ENCODE measurements at regions not wholly inside any gene's neighbourhood (a gene's known extent, or its start where the extent isn't known, plus 50 kb on each side); places are given as distances from the start of the nearest gene placed in this dataset.
A peak's percentile ranks its signal among the peaks of the same experiment; 100 is the strongest.
"Not testable (repeated sequence)": the region's sequence is repeated elsewhere in the genome, so short reads cannot be mapped to it uniquely, and the experiment has no call there.

GRCh38 chr3:140794507-140794906 lies 116.6 kb downstream of the TRIM42 start:
- Histone ChIP-seq H3K27me3 (ENCODE audit: insufficient read depth, low read length, poor library complexity) (no peaks in the 10 kb centered on the region), H3K4me3 (ENCODE audit: low read depth in 1 of 2, low read length in 2 of 2) (no peak overlapping the region), H3K4me1 (ENCODE audit: insufficient read depth, low read length) (no peaks in the 10 kb centered on the region), H3K27ac (ENCODE audit: low read length) (no peak overlapping the region), H4K20me1 (ENCODE audit: insufficient read depth, low read length) (no peaks in the 10 kb centered on the region), H3K9ac (ENCODE audit: low read depth, low read length) (no peak overlapping the region), H3K9me3 (ENCODE audit: insufficient read depth, low read length, severe bottlenecking) (peaks cover 6% of the 10 kb centered on the region), H2AFZ (ENCODE audit: low read depth, low read length) (no peak overlapping the region), H3K79me2 (ENCODE audit: insufficient read depth, low read length) (no peaks in the 10 kb centered on the region), H3K4me2 (ENCODE audit: insufficient read depth, low read length) (no peak overlapping the region), H3K36me3 (ENCODE audit: insufficient read depth, low read length) (no peaks in the 10 kb centered on the region)
- no peak for ATAC-seq (ENCODE audit: insufficient read depth, low read depth)
- DNase-seq, result no peak
- no peak for TF ChIP-seq EZH2 (IDR thresholded peaks at IDR 0.05; ENCODE audit: borderline replicate concordance, low read depth, low read length, severe bottlenecking)
- TF ChIP-seq, protein P1, sequence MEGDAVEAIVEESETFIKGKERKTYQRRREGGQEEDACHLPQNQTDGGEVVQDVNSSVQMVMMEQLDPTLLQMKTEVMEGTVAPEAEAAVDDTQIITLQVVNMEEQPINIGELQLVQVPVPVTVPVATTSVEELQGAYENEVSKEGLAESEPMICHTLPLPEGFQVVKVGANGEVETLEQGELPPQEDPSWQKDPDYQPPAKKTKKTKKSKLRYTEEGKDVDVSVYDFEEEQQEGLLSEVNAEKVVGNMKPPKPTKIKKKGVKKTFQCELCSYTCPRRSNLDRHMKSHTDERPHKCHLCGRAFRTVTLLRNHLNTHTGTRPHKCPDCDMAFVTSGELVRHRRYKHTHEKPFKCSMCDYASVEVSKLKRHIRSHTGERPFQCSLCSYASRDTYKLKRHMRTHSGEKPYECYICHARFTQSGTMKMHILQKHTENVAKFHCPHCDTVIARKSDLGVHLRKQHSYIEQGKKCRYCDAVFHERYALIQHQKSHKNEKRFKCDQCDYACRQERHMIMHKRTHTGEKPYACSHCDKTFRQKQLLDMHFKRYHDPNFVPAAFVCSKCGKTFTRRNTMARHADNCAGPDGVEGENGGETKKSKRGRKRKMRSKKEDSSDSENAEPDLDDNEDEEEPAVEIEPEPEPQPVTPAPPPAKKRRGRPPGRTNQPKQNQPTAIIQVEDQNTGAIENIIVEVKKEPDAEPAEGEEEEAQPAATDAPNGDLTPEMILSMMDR (IDR thresholded peaks at IDR 0.05; ENCODE audit: borderline replicate concordance, extremely low read depth, low read length, poor library complexity, severe bottlenecking), result no peak

GRCh38 chr3:140802898-140803297 lies 125.0 kb downstream of the TRIM42 start:
- not testable (repeated sequence) for H4K20me1 ChIP-seq (ENCODE audit: insufficient read depth, low read length); DNase-seq

DNA sequence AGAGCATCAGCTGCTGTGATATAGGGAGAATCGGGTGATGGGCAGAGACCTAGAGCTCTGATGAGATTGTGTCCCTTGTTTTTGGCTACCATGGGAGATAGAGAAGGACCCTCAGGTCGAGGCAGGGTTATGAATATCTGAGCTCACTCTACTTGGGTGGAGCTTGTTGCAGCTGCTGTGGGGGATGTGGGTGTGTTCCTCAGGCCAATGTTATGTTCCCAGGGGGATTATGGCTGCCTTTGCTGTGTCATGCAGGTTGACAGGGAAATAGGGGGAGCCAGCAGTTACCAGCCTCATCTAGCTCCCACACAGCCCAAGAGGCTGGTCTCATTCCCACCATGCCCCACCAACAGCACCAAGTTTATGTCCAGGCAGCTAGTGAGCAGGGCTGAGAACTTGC lies 131.5 kb downstream of the TRIM42 start:
- DNase-seq (peak; percentile 6), ATAC-seq (ENCODE audit: insufficient read depth, low read depth) (no peak)
- Histone ChIP-seq H3K9ac (ENCODE audit: low read depth, low read length) (no peak overlapping the region), H4K20me1 (ENCODE audit: insufficient read depth, low read length) (no peaks in the 10 kb centered on the region), H3K79me2 (ENCODE audit: insufficient read depth, low read length) (no peaks in the 10 kb centered on the region), H3K27ac (ENCODE audit: low read length) (no peak overlapping the region), H3K9me3 (ENCODE audit: insufficient read depth, low read length, severe bottlenecking) (no peaks in the 10 kb centered on the region), H3K36me3 (ENCODE audit: insufficient read depth, low read length) (no peaks in the 10 kb centered on the region), H3K4me1 (ENCODE audit: insufficient read depth, low read length) (no peaks in the 10 kb centered on the region), H3K4me2 (ENCODE audit: insufficient read depth, low read length) (no peak overlapping the region), H3K4me3 (ENCODE audit: low read depth in 1 of 2, low read length in 2 of 2) (no peak overlapping the region), H3K27me3 (ENCODE audit: insufficient read depth, low read length, poor library complexity) (no peaks in the 10 kb centered on the region), H2AFZ (ENCODE audit: low read depth, low read length) (no peak overlapping the region)
- no peak for TF ChIP-seq EZH2 (IDR thresholded peaks at IDR 0.05; ENCODE audit: borderline replicate concordance, low read depth, low read length, severe bottlenecking)
- TF ChIP-seq, protein P1 (IDR thresholded peaks at IDR 0.05; ENCODE audit: borderline replicate concordance, extremely low read depth, low read length, poor library complexity, severe bottlenecking), result no peak

More at GRCh38 chr3:140802898-140803297, 125.0 kb downstream of the TRIM42 start:
- not testable (repeated sequence) for H3K27ac ChIP-seq (ENCODE audit: low read length); H3K4me1 ChIP-seq (ENCODE audit: insufficient read depth, low read length); H3K4me2 ChIP-seq (ENCODE audit: insufficient read depth, low read length); H3K9ac ChIP-seq (ENCODE audit: low read depth, low read length); ATAC-seq (ENCODE audit: insufficient read depth, low read depth); H3K79me2 ChIP-seq (ENCODE audit: insufficient read depth, low read length); H3K9me3 ChIP-seq (ENCODE audit: insufficient read depth, low read length, severe bottlenecking); H3K4me3 ChIP-seq (ENCODE audit: low read depth in 1 of 2, low read length in 2 of 2); H2AFZ ChIP-seq (ENCODE audit: low read depth, low read length); H3K27me3 ChIP-seq (ENCODE audit: insufficient read depth, low read length, poor library complexity); H3K36me3 ChIP-seq (ENCODE audit: insufficient read depth, low read length)

- no peak for DNase-seq
- no peak overlapping the region for H2AFZ ChIP-seq (ENCODE audit: low read depth, low read length)
- H3K79me2 ChIP-seq (ENCODE audit: insufficient read depth, low read length), result no peaks in the 10 kb centered on the region
- no peak overlapping the region for H3K4me3 ChIP-seq (ENCODE audit: low read depth in 1 of 2, low read length in 2 of 2)
- no peak overlapping the region for H3K27ac ChIP-seq (ENCODE audit: low read length)
- no peak overlapping the region for H3K4me2 ChIP-seq (ENCODE audit: insufficient read depth, low read length)
- ATAC-seq (ENCODE audit: insufficient read depth, low read depth), result no peak
- H3K36me3 ChIP-seq (ENCODE audit: insufficient read depth, low read length), result no peaks in the 10 kb centered on the region
- no peak overlapping the region for H3K9ac ChIP-seq (ENCODE audit: low read depth, low read length)
- H3K9me3 ChIP-seq (ENCODE audit: insufficient read depth, low read length, severe bottlenecking), result no peaks in the 10 kb centered on the region
- no peaks in the 10 kb centered on the region for H3K27me3 ChIP-seq (ENCODE audit: insufficient read depth, low read length, poor library complexity)
- H3K4me1 ChIP-seq (ENCODE audit: insufficient read depth, low read length), result no peaks in the 10 kb centered on the region
- TF ChIP-seq EZH2 (IDR thresholded peaks at IDR 0.05; ENCODE audit: borderline replicate concordance, low read depth, low read length, severe bottlenecking), result no peak
- TF ChIP-seq, protein P1 (IDR thresholded peaks at IDR 0.05; ENCODE audit: borderline replicate concordance, extremely low read depth, low read length, poor library complexity, severe bottlenecking), result no peak
- H4K20me1 ChIP-seq (ENCODE audit: insufficient read depth, low read length), result no peaks in the 10 kb centered on the region
Measured at GRCh38 chr3:140816372-140817195, 125.1 kb upstream of the SLC25A36 start.

Measured in DND-41 (cell line).